ENCODE measurements at regions not wholly inside any gene's neighbourhood (a gene's known extent, or its start where the extent isn't known, plus 50 kb on each side); places are given as distances from the start of the nearest gene placed in this dataset.

- no peak overlapping the region for H3K9ac ChIP-seq (ENCODE audit: low read depth in 2 of 2, low read length in 2 of 2)
- no peak overlapping the region for H3K27ac ChIP-seq
- intact Hi-C loops (cut with DNase I): no loop called here
- H3K4me1 ChIP-seq: no peaks in the 10 kb centered on the region
- no peak for TF ChIP-seq CTCF (IDR thresholded peaks at IDR 0.05)
- no peaks in the 10 kb centered on the region for H3K36me3 ChIP-seq
- DNase-seq: no peak
- H3K4me3 ChIP-seq: no peak overlapping the region
- no peaks in the 10 kb centered on the region for H3K9me3 ChIP-seq
- H3K27me3 ChIP-seq: no peaks in the 10 kb centered on the region
Measured at GRCh38 chr6:99114769-99115406, 167.1 kb upstream of the FBXL4 start.

GRCh38 chr6:99111590-99111989 lies 163.8 kb upstream of the FBXL4 start:
- no peaks in the 10 kb centered on the region for H3K9me3 ChIP-seq
- no peak for DNase-seq
- no peak for TF ChIP-seq CTCF (IDR thresholded peaks at IDR 0.05)
- no peaks in the 10 kb centered on the region for H3K27me3 ChIP-seq
- no peaks in the 10 kb centered on the region for H3K36me3 ChIP-seq
- no peak overlapping the region for H3K4me3 ChIP-seq
- H3K9ac ChIP-seq (ENCODE audit: low read depth in 2 of 2, low read length in 2 of 2): no peak overlapping the region
- H3K4me1 ChIP-seq: no peaks in the 10 kb centered on the region
- H3K27ac ChIP-seq: no peak overlapping the region
- intact Hi-C loops (cut with DNase I): no loop called here

GRCh38 chr6:99110029-99110428 lies 162.3 kb upstream of the FBXL4 start:
- Histone ChIP-seq H3K9me3 (no peaks in the 10 kb centered on the region), H3K36me3 (no peaks in the 10 kb centered on the region), H3K27me3 (no peaks in the 10 kb centered on the region), H3K9ac (ENCODE audit: low read depth in 2 of 2, low read length in 2 of 2) (no peak overlapping the region), H3K4me1 (no peaks in the 10 kb centered on the region), H3K27ac (no peak overlapping the region), H3K4me3 (no peak overlapping the region)
- intact Hi-C loops (cut with DNase I): no loop called here
- DNase-seq: no peak
- no peak for TF ChIP-seq CTCF (IDR thresholded peaks at IDR 0.05)

GRCh38 chr6:99104218-99104617 lies 156.5 kb upstream of the FBXL4 start:
- no peak for TF ChIP-seq CTCF (IDR thresholded peaks at IDR 0.05)
- no peak for DNase-seq
- intact Hi-C loops (cut with DNase I): no loop called here
- no peaks in the 10 kb centered on the region for H3K27me3 ChIP-seq
- no peaks in the 10 kb centered on the region for H3K9me3 ChIP-seq
- no peak overlapping the region for H3K9ac ChIP-seq (ENCODE audit: low read depth in 2 of 2, low read length in 2 of 2)
- H3K4me1 ChIP-seq: no peaks in the 10 kb centered on the region
- no peak overlapping the region for H3K4me3 ChIP-seq
- no peaks in the 10 kb centered on the region for H3K36me3 ChIP-seq
- H3K27ac ChIP-seq: no peak overlapping the region

- no peaks in the 10 kb centered on the region for H3K9me3 ChIP-seq
- H3K4me3 ChIP-seq: no peak overlapping the region
- DNase-seq: no peak
- H3K27ac ChIP-seq: no peak overlapping the region
- no peaks in the 10 kb centered on the region for H3K27me3 ChIP-seq
- H3K9ac ChIP-seq (ENCODE audit: low read depth in 2 of 2, low read length in 2 of 2): no peak overlapping the region
- no peaks in the 10 kb centered on the region for H3K4me1 ChIP-seq
- no peak for TF ChIP-seq CTCF (IDR thresholded peaks at IDR 0.05)
- intact Hi-C loops (cut with DNase I): no loop called here
- H3K36me3 ChIP-seq: no peaks in the 10 kb centered on the region
Measured at GRCh38 chr6:99099243-99099642, 151.5 kb upstream of the FBXL4 start.
